ENCODE measurements at regions not wholly inside any gene's neighbourhood (a gene's known extent, or its start where the extent isn't known, plus 50 kb on each side); places are given as distances from the start of the nearest gene placed in this dataset.

GRCh38 chr5:81850501-81851357, 99.8 kb upstream of the SSBP2 start:
- Histone ChIP-seq H3K27ac (peak overlapping the region; percentile 99), H3K4me1 (peaks cover 15% of the 10 kb centered on the region), H3K4me3 (peak overlapping the region; percentile 61), H3K27me3 (no peaks in the 10 kb centered on the region), H3K9me3 (replicated peaks) (no peaks in the 10 kb centered on the region), H3K36me3 (no peaks in the 10 kb centered on the region)
- DNase-seq, result peak in 1 of 2 experiments; percentile 36

- no peaks in the 10 kb centered on the region for H3K36me3 ChIP-seq
- DNase-seq, result no peak
- H3K27ac ChIP-seq, result no peak overlapping the region
- peaks cover 15% of the 10 kb centered on the region for H3K4me1 ChIP-seq
- no peaks in the 10 kb centered on the region for H3K27me3 ChIP-seq
- H3K4me3 ChIP-seq, result no peak overlapping the region
- H3K9me3 ChIP-seq (replicated peaks), result no peaks in the 10 kb centered on the region
Measured at GRCh38 chr5:81849770-81850367, 99.0 kb upstream of the SSBP2 start.

GRCh38 chr5:81848362-81848880, 97.5 kb upstream of the SSBP2 start:
- Histone ChIP-seq H3K9me3 (replicated peaks) (no peaks in the 10 kb centered on the region), H3K27me3 (no peaks in the 10 kb centered on the region), H3K4me1 (peaks cover 15% of the 10 kb centered on the region), H3K4me3 (no peak overlapping the region), H3K27ac (no peak overlapping the region), H3K36me3 (no peaks in the 10 kb centered on the region)
- DNase-seq, result peak in 1 of 2 experiments; percentile 54

- Histone ChIP-seq H3K36me3 (no peaks in the 10 kb centered on the region), H3K27ac (no peak overlapping the region), H3K27me3 (no peaks in the 10 kb centered on the region), H3K4me3 (no peak overlapping the region), H3K9me3 (replicated peaks) (no peaks in the 10 kb centered on the region), H3K4me1 (peaks cover 9% of the 10 kb centered on the region)
- no peak for DNase-seq
Measured at GRCh38 chr5:81846301-81846700, 95.4 kb upstream of the SSBP2 start.

- H3K27me3 ChIP-seq, result no peaks in the 10 kb centered on the region
- H3K36me3 ChIP-seq, result no peaks in the 10 kb centered on the region
- no peak overlapping the region for H3K4me3 ChIP-seq
- H3K9me3 ChIP-seq (replicated peaks), result no peaks in the 10 kb centered on the region
- H3K4me1 ChIP-seq, result no peaks in the 10 kb centered on the region
- no peak for DNase-seq
- H3K27ac ChIP-seq, result no peak overlapping the region
Measured at GRCh38 chr5:81843845-81844244, 92.9 kb upstream of the SSBP2 start.

GRCh38 chr5:81842795-81843398, 92.0 kb upstream of the SSBP2 start:
- no peak for DNase-seq
- Histone ChIP-seq H3K4me3 (no peak overlapping the region), H3K27ac (no peak overlapping the region), H3K27me3 (no peaks in the 10 kb centered on the region), H3K4me1 (no peaks in the 10 kb centered on the region), H3K9me3 (replicated peaks) (no peaks in the 10 kb centered on the region), H3K36me3 (no peaks in the 10 kb centered on the region)

GRCh38 chr5:81839034-81839433, 88.1 kb upstream of the SSBP2 start:
- H3K4me3 ChIP-seq, result no peak overlapping the region
- DNase-seq, result no peak
- H3K9me3 ChIP-seq (replicated peaks), result no peaks in the 10 kb centered on the region
- H3K27ac ChIP-seq, result no peak overlapping the region
- no peaks in the 10 kb centered on the region for H3K36me3 ChIP-seq
- no peaks in the 10 kb centered on the region; the same call in 1 of the 2 replicates for H3K4me1 ChIP-seq
- no peaks in the 10 kb centered on the region for H3K27me3 ChIP-seq

- DNase-seq, result peak in 1 of 2 experiments; percentile 46
- no peak overlapping the region for H3K27ac ChIP-seq
- H3K4me1 ChIP-seq, result no peaks in the 10 kb centered on the region; the same call in 1 of the 2 replicates
Measured at GRCh38 chr5:81838307-81838906, 87.5 kb upstream of the SSBP2 start.

GRCh38 chr5:81837667-81838306, 86.9 kb upstream of the SSBP2 start:
- DNase-seq, result no peak
- H3K9me3 ChIP-seq (replicated peaks), result no peaks in the 10 kb centered on the region
- no peak overlapping the region for H3K4me3 ChIP-seq
- no peaks in the 10 kb centered on the region for H3K36me3 ChIP-seq
- no peaks in the 10 kb centered on the region for H3K27me3 ChIP-seq
- no peaks in the 10 kb centered on the region; the same call in 1 of the 2 replicates for H3K4me1 ChIP-seq
- no peak overlapping the region for H3K27ac ChIP-seq

More at GRCh38 chr5:81838307-81838906, 87.5 kb upstream of the SSBP2 start:
- no peaks in the 10 kb centered on the region for H3K9me3 ChIP-seq (replicated peaks)
- H3K4me3 ChIP-seq, result no peak overlapping the region
- H3K36me3 ChIP-seq, result no peaks in the 10 kb centered on the region
- no peaks in the 10 kb centered on the region for H3K27me3 ChIP-seq

GRCh38 chr5:81835814-81836367, 85.0 kb upstream of the SSBP2 start:
- Histone ChIP-seq H3K27me3 (no peaks in the 10 kb centered on the region), H3K4me1 (no peaks in the 10 kb centered on the region; the same call in 1 of the 2 replicates), H3K4me3 (no peak overlapping the region), H3K36me3 (no peaks in the 10 kb centered on the region), H3K9me3 (replicated peaks) (no peaks in the 10 kb centered on the region), H3K27ac (no peak overlapping the region)
- no peak for DNase-seq

- Histone ChIP-seq H3K36me3 (no peaks in the 10 kb centered on the region), H3K27me3 (no peaks in the 10 kb centered on the region), H3K9me3 (replicated peaks) (no peaks in the 10 kb centered on the region), H3K4me3 (no peak overlapping the region), H3K27ac (no peak overlapping the region), H3K4me1 (no peaks in the 10 kb centered on the region; the same call in 1 of the 2 replicates)
- DNase-seq, result no peak
Measured at GRCh38 chr5:81834021-81834660, 83.2 kb upstream of the SSBP2 start.

- Histone ChIP-seq H3K36me3 (no peaks in the 10 kb centered on the region), H3K9me3 (replicated peaks) (no peaks in the 10 kb centered on the region), H3K4me3 (no peak overlapping the region)
Measured at GRCh38 chr5:81830596-81830995, 79.7 kb upstream of the SSBP2 start.

GRCh38 chr5:81829242-81829641, 78.3 kb upstream of the SSBP2 start:
- no peak overlapping the region for H3K4me3 ChIP-seq
- no peaks in the 10 kb centered on the region for H3K9me3 ChIP-seq (replicated peaks)
- no peak for DNase-seq
- H3K27ac ChIP-seq, result no peak overlapping the region
- H3K36me3 ChIP-seq, result no peaks in the 10 kb centered on the region
- no peaks in the 10 kb centered on the region for H3K4me1 ChIP-seq
- no peaks in the 10 kb centered on the region for H3K27me3 ChIP-seq

More at GRCh38 chr5:81830596-81830995, 79.7 kb upstream of the SSBP2 start:
- Histone ChIP-seq H3K4me1 (no peaks in the 10 kb centered on the region), H3K27ac (no peak overlapping the region), H3K27me3 (no peaks in the 10 kb centered on the region)
- no peak for DNase-seq

- Histone ChIP-seq H3K36me3 (no peaks in the 10 kb centered on the region), H3K27me3 (no peaks in the 10 kb centered on the region), H3K4me3 (no peak overlapping the region), H3K27ac (no peak overlapping the region), H3K9me3 (replicated peaks) (no peaks in the 10 kb centered on the region), H3K4me1 (no peaks in the 10 kb centered on the region)
- no peak for DNase-seq
Measured at GRCh38 chr5:81827500-81827899, 76.6 kb upstream of the SSBP2 start.
